NCI-H226 (cell line): ENCODE measurements at regions not wholly inside any gene's neighbourhood (a gene's known extent, or its start where the extent isn't known, plus 50 kb on each side); places are given as distances from the start of the nearest gene placed in this dataset.

Source experiments
- DNase-seq: peaks from one replicate; pipeline ENCODE4 v3.0.0-alpha.2; 2015

DNA sequence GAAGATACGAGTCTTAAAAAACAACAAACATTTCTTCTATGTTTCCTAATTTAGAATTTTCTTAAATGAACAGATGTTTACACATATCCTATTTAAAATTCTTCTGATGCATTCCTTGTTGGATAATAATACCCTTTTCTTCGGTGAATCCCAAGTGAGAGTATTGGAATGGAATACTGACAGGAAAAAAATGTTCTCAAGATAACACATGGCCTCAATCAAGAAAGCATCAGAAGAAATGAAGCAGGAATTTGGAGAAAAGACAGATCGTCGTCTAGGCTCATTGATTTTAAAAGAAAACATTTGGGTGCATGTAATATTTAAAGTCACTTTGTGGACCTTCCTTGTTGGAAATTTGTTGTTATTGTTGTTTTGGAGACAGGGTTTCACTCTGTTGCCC is 196.9 kb upstream of the ANK2 start:
- DNase-seq = no peak

- DNase-seq = no peak
These were observed 195.7 kb upstream of the ANK2 start for GRCh38 chr4:112853662-112854256.

DNA sequence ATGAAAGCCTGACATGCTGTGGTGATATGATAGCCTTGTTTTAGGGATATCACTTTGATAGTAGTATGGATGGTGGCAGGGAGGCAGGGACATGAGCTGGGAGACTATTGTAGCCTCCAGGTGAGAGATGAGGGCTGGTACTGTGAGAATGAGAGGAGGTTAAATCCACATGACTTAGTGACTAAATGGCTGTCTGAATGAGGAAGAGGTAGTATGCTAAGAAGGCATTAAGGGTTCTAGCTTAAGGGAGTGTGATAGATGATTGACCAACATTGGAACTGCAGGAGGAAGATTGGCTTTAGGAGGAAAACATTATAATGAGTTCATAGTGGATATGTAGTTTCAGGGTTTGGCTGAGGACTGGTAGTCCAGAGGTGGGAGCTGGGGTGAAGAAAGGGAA is 195.0 kb upstream of the ANK2 start:
- no peak for DNase-seq

DNA sequence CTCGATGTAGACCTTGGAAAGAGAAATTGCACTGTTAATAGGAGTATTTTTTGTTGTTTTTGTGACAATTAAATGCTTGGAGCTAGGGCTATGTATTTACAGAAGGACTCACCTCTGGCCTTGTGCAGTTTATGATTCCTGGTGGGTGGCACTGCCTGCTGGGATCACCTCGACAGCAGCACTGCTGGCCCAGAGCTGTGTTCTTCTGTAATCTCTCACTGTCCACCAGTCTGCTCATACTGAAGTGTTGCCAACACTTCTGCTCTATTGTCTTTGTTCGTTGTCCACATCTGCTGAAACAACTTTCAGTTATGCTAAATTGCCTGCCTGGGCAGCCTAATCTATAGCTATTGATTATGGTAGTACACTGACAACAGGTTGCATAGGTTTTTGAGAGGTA is 194.4 kb upstream of the ANK2 start:
- no peak for DNase-seq

- peak; percentile 90 for DNase-seq
These were observed 192.0 kb upstream of the ANK2 start for GRCh38 chr4:112857461-112857860.

- DNase-seq = no peak
These were observed 190.7 kb upstream of the ANK2 start for GRCh38 chr4:112858751-112859150.

- no peak for DNase-seq
These were observed 189.8 kb upstream of the ANK2 start for GRCh38 chr4:112859456-112860184.

DNA sequence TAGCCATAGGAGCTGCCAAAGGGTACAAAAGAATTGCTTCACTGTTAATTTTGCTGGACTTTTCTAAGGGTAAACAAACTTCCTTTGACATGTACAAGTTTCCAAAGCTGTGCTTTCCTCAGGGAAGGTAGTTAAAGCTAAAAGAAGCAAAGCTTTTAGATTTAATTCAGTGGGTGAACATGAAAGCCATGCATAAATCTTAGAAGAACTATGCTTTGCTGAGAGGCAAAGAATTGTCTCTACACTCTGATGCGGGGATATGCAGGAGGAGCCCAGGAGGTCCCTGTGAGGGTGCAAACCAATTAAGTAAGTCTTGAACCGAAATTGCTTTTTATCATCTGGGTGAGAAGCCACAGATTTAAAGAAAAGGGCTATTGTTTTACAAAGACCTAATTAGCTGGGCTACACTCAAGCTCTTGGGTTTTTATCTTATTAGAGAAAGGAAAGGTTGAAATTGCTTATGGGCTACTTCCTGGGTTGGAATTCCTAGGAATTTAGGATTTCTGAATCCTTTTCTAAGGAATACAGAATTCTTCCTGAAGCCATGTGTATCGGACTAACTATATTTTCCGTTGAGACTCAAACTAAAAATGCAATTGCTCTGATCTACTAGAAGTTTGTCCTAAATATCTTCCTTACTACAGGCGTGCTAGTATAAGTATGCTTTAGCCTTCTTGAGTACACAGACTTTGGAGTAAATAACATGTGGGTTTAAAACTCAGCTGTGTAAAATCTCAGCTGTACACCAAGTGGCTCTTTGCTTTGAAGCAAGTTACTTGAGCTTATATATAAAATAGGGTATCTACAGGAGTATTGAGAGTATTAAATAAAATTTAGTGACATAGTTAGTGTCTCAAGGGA is 188.4 kb upstream of the ANK2 start:
- no peak for DNase-seq

- no peak for DNase-seq
These were observed 187.5 kb upstream of the ANK2 start for GRCh38 chr4:112861691-112862674.

DNA sequence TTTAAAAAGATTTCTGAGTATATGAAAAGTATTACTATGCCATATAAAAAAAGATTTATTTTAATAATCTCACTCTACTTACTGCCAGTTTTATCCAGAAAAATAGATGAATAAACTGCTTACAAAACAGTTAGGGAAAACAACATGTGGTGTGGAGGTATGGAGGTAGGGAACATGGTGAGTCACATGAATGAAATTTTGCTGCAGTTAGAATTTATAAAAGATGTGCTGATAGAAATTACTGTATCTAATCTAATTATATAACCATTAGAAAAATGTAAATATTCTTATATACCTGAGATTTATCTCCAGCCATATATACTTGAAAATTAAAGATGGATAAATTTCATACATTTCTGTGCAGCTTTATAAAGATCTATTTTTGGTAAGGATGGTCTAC is 184.0 kb upstream of the ANK2 start:
- no peak for DNase-seq

DNA sequence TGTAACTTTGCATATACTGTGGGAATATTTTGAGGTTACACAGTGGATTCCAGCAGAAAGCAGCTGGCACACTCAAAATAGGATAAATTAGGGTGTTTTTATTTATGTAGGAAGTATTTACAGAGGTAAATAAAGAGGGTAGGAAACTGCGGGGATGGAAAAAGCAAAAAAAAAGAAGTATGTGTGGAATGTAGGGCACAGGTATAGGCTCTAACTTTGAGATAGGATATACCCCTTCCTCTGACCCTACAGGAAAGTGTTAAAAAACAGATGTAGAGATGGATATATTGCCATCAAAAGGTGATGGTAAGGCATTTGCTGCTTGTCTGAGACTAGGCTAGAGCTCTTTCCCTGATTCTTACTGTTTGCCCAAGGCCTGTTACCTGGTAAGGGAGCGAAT is 173.1 kb upstream of the ANK2 start:
- DNase-seq = no peak

DNA sequence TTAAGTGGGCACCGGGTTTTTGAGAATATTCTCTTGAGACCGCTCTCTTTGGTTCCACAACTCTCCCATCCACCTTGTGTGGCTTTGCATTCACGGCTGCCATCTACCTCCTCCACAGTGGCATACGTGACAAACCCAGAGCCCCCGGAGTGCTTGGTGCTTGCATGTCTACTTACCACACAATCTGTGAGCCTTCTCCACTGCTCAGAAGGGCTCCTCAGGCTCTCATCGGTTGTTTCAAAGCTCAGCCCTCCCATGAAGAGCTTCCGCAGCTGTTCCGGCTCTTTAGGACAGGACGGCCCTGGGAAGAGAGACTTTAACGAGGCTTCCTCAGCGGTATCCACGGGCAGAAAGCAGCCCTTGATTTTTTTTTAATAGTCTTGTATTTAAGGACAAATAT is 167.6 kb upstream of the ANK2 start:
- DNase-seq = no peak

DNA sequence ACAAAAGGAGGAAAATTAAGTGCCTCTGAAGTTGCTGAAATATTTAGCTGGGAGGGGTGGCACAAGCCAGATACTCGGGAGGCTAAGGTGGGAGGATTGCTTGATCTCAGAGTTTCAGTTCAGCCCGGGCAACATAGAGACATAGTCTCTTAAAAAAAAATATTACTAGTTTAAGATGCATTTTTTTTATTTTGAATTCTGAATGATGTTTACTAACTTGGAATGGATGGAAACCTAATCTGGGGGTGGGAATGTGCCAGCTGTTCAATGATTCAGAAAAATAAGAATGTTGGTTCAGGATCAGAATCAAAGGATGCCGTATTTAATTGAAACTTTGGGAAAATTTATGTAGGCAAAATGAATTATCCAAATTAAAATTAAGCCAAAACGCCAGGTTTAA is 167.2 kb upstream of the ANK2 start:
- no peak for DNase-seq

DNA sequence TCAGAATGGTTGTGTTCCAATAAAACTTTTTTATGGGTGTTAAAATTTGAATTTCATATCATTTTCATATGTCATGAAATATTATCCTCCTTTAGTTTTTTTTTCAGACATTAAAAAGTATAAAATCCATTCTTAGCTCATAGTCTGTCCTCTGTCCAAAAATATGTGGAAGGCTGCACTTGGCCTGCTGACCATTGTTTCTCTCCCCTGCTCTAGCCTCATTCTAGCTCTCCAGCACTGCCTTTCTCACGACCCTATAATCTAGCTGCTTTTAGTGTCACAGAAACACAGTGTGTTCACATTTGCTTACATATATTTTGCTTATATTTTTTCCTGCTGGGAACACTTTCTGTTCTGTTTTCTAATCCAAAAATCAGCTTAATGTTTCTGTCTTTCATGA is 165.0 kb upstream of the ANK2 start:
- no peak for DNase-seq

- no peak for DNase-seq
These were observed 163.6 kb upstream of the ANK2 start for GRCh38 chr4:112885897-112886296.

- DNase-seq = no peak
These were observed 160.8 kb upstream of the ANK2 start for GRCh38 chr4:112888622-112889021.

DNA sequence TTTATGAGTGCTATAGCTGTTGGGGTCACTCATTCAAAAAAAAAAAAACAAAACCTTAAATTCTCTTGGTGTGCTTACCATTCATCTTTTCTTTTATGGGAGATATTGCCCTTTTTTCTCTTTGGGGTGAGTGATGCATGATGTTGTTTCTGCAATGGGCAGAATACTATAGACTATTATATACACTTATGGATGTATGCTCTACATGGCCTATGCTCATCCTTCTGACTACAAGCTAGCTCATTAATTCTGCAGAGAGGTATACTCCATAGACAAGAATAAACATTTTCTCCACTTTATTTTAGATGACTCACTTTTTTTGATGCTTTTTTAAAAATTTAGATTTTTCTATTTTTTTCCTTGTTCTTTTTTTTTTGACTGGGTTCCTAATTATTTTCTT is 160.3 kb upstream of the ANK2 start:
- no peak for DNase-seq

DNA sequence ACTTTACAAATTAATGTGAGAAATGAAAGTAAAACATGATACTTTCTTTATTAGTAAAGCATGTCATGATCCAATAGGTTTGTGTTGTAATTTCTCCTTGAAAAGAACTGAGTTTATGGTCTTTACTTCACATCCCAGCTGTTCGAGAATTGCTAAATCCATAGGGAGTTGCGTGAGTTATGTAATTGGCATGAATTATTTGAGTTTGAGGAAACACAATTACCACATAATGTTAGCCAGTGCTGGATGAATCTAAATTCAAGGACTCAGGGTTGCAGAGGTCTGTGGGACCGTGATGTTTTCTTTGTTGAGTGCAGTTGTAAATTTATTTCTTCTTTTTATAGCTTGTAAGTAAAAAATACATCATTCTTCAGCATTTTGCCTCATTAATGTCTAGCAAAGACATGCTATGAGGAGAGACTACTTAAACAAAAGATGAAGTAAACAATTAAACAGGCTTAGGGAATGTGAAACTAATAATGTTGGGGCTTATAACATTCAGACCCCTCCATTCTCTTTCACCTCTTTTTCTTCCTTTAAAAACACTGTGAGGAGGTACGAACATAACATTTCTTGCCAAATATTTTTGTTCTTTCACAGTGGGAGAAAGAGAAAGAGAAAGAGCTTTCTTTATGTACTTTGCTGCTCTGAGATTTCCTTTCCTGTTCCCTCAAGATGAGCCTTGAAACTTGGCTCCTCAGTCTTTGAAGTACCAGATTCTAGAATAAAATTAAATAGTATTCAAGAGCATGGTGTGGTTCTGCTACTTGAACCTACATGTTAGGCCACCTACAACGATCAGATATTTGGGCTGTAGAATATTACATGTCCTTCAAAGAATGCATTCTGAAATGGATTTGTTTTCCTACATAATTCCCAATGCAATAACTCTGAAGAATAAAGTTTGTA is 159.6 kb upstream of the ANK2 start:
- no peak for DNase-seq

GRCh38 chr4:112894480-112894879 is 155.0 kb upstream of the ANK2 start:
- DNase-seq = no peak

DNA sequence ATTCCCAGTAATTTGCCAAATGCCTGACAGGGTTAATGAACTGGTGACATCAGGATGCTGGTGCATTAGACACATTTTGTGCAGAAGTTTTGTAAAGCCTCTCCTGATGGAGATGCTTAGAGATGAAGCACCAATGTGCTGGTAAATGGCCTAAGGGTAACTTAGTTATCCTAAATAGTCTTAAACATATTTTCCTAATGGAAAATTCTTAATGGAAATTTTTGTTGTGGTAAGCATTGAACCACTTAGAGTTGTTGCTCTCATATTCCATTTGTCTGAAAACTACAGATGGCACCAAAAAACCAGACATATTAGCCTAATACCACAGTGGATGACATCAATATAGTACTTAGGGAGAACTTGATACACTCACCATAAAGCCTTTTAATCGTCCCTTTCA is 154.5 kb upstream of the ANK2 start:
- DNase-seq = no peak

- DNase-seq = no peak
These were observed 153.4 kb upstream of the ANK2 start for GRCh38 chr4:112895811-112896608.
